SU-DHL-6 (cell line): ENCODE measurements at regions not wholly inside any gene's neighbourhood (a gene's known extent, or its start where the extent isn't known, plus 50 kb on each side); places are given as distances from the start of the nearest gene placed in this dataset.

Experiments used
- CTCF ChIP-seq: fragments of 200-600 bp; sonication (generic); IDR thresholded peaks from one replicate; pipeline ENCODE4 v1.5.1; 2017; ENCODE audit warnings: antibody characterized with exemption, mild to moderate bottlenecking, low read length, moderate library complexity; ENCODE audit not compliant: insufficient read depth, poor library complexity, severe bottlenecking
- EZH2phosphoT487 ChIP-seq: fragments of 200-600 bp; sonication (generic), shearing (Covaris generic); conservative IDR thresholded peaks from 2 replicates; pipeline ENCODE4 v1.6.1; 2018; ENCODE audit warnings: mild to moderate bottlenecking, antibody characterized with exemption, low read length, moderate library complexity, mixed read lengths

- TF ChIP-seq EZH2phosphoT487 (no peak), CTCF (no peak)
Observed at GRCh38 chr4:53788011-53788410, 196.7 kb upstream of the LNX1 start.
